ENCODE measurements at regions not wholly inside any gene's neighbourhood (a gene's known extent, or its start where the extent isn't known, plus 50 kb on each side); places are given as distances from the start of the nearest gene placed in this dataset.
A peak's percentile ranks its signal among the peaks of the same experiment; 100 is the strongest.

- ATAC-seq (no peak), DNase-seq (no peak)
- Histone ChIP-seq H3K9me3 (peaks cover 0 to 18% (median 0%) of the 10 kb centered on the region in 11 donors), H3K4me1 (peaks cover 0 to 10% (median 0%) of the 10 kb centered on the region in 9 donors), H3K4me3 (no peak overlapping the region), H3K27ac (no peak overlapping the region), H3K36me3 (no peaks in the 10 kb centered on the region), H3K27me3 (peaks cover 0 to 3% (median 0%) of the 10 kb centered on the region in 7 donors)
- WGBS, 2 donors: 86 to 96% methylated on average over 6 of the region's 6 CpGs
- TF ChIP-seq, protein P1, sequence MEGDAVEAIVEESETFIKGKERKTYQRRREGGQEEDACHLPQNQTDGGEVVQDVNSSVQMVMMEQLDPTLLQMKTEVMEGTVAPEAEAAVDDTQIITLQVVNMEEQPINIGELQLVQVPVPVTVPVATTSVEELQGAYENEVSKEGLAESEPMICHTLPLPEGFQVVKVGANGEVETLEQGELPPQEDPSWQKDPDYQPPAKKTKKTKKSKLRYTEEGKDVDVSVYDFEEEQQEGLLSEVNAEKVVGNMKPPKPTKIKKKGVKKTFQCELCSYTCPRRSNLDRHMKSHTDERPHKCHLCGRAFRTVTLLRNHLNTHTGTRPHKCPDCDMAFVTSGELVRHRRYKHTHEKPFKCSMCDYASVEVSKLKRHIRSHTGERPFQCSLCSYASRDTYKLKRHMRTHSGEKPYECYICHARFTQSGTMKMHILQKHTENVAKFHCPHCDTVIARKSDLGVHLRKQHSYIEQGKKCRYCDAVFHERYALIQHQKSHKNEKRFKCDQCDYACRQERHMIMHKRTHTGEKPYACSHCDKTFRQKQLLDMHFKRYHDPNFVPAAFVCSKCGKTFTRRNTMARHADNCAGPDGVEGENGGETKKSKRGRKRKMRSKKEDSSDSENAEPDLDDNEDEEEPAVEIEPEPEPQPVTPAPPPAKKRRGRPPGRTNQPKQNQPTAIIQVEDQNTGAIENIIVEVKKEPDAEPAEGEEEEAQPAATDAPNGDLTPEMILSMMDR (IDR thresholded peaks at IDR 0.05): no peak
- intact Hi-C loops (cut with DNase I): no loop called here
Observed at GRCh38 chr1:212536586-212536985, 72.0 kb upstream of the ATF3 start.

DNA sequence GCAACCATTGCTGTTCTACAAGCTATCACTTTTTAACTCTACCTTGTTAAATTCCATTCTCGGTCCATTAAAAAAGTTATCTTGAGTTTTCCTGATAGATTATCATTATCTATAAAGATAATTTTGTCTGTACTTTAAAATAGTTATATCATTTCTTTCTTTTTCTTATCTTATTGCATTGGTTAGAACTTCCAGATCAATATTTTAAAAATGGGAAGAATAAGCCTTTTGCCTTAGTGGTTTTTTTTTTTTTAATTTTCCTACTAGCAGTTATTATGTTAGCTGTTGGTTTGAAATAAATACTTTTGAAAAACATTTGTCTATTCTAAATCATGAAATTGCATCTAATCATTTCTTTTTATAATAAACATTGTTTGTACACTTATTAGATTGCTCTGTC lies 71.0 kb upstream of the ATF3 start:
- Histone ChIP-seq H3K27ac (no peak overlapping the region), H3K9me3 (peaks cover 0 to 18% (median 0%) of the 10 kb centered on the region in 11 donors), H3K4me1 (peaks cover 0 to 3% (median 0%) of the 10 kb centered on the region in 9 donors), H3K4me3 (no peak overlapping the region), H3K27me3 (peaks cover 0 to 3% (median 0%) of the 10 kb centered on the region in 7 donors), H3K36me3 (no peaks in the 10 kb centered on the region)
- WGBS, 2 donors: 0 to 42% methylated on average over 1 of the region's 1 CpG
- ATAC-seq (no peak), DNase-seq (no peak)
- intact Hi-C loops (cut with DNase I): no loop called here
- TF ChIP-seq, protein P1 (IDR thresholded peaks at IDR 0.05): no peak

DNA sequence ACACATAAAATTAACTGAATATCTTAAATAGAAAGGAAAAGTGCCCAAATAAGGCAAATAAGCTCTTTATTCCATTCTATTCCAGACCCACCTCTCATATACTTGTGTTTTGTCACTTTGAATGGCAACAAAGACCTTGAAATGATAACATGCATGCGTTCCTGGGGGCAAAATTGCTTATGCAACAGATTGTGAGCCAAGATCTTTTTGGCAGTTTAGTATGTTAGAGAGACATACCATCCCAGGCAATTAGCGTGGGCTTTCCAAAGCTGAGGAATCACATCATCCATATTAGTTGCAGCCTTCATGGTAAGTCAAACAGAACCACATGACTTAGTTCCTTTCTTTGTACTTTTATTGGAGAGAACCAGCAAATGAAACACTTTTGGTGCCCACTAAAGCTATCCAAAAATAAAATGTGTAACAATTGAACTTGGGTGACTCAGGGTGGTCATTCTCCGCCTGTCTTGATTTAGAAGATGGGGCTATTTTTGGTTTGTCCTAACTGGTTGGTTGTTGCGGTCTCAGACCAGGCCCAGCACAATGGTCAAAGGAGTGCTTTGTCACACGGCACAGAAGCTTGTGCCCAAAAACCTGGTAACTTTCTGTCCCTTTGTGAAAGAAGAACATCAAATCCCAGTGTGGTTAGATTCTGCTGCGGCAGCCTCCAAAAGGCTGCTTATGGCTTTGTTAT lies 68.7 kb upstream of the ATF3 start:
- WGBS, 2 donors: 80 to 86% methylated on average over 6 of the region's 6 CpGs
- Histone ChIP-seq H3K27ac (no peak overlapping the region), H3K4me3 (no peak overlapping the region), H3K9me3 (peaks cover 0 to 18% (median 0%) of the 10 kb centered on the region in 11 donors), H3K36me3 (no peaks in the 10 kb centered on the region), H3K4me1 (peaks cover 0 to 13% (median 0%) of the 10 kb centered on the region in 9 donors), H3K27me3 (no peaks in the 10 kb centered on the region)
- no peak for ATAC-seq
- intact Hi-C loops (cut with DNase I): no loop called here
- TF ChIP-seq, protein P1 (IDR thresholded peaks at IDR 0.05): no peak
- DNase-seq: no peak

DNA sequence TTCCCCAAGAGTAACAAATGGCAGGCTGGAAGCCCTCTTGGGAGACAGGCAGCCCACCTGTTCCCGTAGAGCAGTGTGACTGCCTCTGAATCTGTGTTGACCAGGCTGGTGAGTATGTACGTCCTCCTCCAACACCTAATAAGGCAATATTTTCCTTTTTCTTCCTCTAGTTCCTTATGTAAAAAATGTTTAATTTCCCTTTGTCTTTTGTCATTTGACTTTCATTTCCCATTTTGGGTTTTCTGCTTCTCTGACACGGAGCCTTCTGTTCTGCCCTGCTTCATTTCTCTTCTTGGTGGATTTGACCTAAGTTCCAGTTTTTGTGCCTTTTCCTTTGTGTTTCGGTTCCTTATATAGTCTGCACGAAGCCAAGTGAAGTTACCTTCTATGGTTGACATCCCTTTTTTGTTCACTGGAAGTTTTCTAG lies 65.8 kb upstream of the ATF3 start:
- 82 to 84% methylated on average over 5 of the region's 5 CpGs for WGBS, 2 donors
- TF ChIP-seq, protein P1 (IDR thresholded peaks at IDR 0.05): no peak
- Histone ChIP-seq H3K27me3 (no peaks in the 10 kb centered on the region), H3K4me3 (no peak overlapping the region), H3K27ac (peak overlapping the region in 1 of 10 donors; percentile 83), H3K9me3 (peaks cover 0 to 7% (median 0%) of the 10 kb centered on the region in 11 donors), H3K36me3 (no peaks in the 10 kb centered on the region), H3K4me1 (peaks cover 0 to 13% (median 0%) of the 10 kb centered on the region in 9 donors)
- intact Hi-C loops (cut with DNase I): no loop called here
- DNase-seq (no peak), ATAC-seq (peak in 7 of 8 donors; percentile 55 to 78 (median 69))
